GM18517 (cell line): ENCODE measurements at regions not wholly inside any gene's neighbourhood (a gene's known extent, or its start where the extent isn't known, plus 50 kb on each side); places are given as distances from the start of the nearest gene placed in this dataset.
"Not testable (repeated sequence)": the region's sequence is repeated elsewhere in the genome, so short reads cannot be mapped to it uniquely, and the experiment has no call there.

ENCODE experiments used
- ATAC-seq: cut with Tn5 transposase; IDR thresholded peaks from one replicate; pipeline ENCODE4 v1.9.1; 2021; ENCODE audit warnings: mild to moderate bottlenecking, moderate library complexity; ENCODE audit not compliant: unreplicated experiment

GRCh38 chr2:58318949-58319348 is 77.8 kb upstream of the FANCL start:
- ATAC-seq: not testable (repeated sequence)

GRCh38 chr2:58313926-58314325 is 72.8 kb upstream of the FANCL start:
- no peak for ATAC-seq

GRCh38 chr2:58308435-58308834 is 67.3 kb upstream of the FANCL start:
- no peak for ATAC-seq

GRCh38 chr2:58304843-58305242 is 63.7 kb upstream of the FANCL start:
- no peak for ATAC-seq

- no peak for ATAC-seq
Observed at GRCh38 chr2:58299123-58299522, 58.0 kb upstream of the FANCL start.

GRCh38 chr2:58293056-58293455 is 51.9 kb upstream of the FANCL start:
- no peak for ATAC-seq

- no peak for ATAC-seq
Observed at GRCh38 chr2:58291726-58292438, 50.8 kb upstream of the FANCL start.
